Keratinocyte (primary cell): ENCODE measurements at regions not wholly inside any gene's neighbourhood (a gene's known extent, or its start where the extent isn't known, plus 50 kb on each side); places are given as distances from the start of the nearest gene placed in this dataset.

Source experiments
- EZH2 ChIP-seq: IDR thresholded peaks from one replicate; pipeline ENCODE4 v1.6.1; 2012; ENCODE audit warnings: inconsistent platforms, mild to moderate bottlenecking, low read length, moderate library complexity
- TF ChIP-seq, protein P1 (sequence below), 3 experiments: IDR thresholded peaks in 1 of 3; conservative IDR thresholded peaks in 1 of 3; optimal IDR thresholded peaks in 1 of 3; 2 replicates in 2 of 3; 3 replicates in 1 of 3; pipeline versions ENCODE3 to v1.5.1; 2011; ENCODE audit warnings: low read length in 3 of 3, mild to moderate bottlenecking in 3 of 3, moderate library complexity in 2 of 3, control low read depth in 1 of 3, inconsistent platforms in 1 of 3; ENCODE audit not compliant: insufficient read depth in 2 of 3; ENCODE audit errors: extremely low read depth in 1 of 3

- TF ChIP-seq, protein P1, sequence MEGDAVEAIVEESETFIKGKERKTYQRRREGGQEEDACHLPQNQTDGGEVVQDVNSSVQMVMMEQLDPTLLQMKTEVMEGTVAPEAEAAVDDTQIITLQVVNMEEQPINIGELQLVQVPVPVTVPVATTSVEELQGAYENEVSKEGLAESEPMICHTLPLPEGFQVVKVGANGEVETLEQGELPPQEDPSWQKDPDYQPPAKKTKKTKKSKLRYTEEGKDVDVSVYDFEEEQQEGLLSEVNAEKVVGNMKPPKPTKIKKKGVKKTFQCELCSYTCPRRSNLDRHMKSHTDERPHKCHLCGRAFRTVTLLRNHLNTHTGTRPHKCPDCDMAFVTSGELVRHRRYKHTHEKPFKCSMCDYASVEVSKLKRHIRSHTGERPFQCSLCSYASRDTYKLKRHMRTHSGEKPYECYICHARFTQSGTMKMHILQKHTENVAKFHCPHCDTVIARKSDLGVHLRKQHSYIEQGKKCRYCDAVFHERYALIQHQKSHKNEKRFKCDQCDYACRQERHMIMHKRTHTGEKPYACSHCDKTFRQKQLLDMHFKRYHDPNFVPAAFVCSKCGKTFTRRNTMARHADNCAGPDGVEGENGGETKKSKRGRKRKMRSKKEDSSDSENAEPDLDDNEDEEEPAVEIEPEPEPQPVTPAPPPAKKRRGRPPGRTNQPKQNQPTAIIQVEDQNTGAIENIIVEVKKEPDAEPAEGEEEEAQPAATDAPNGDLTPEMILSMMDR (optimal IDR thresholded peaks at IDR 0.05 in 1 of 3, IDR thresholded peaks at IDR 0.05 in 1 of 3, conservative IDR thresholded peaks at IDR 0.05 in 1 of 3; ENCODE audit: extremely low read depth in 1 of 3, insufficient read depth in 2 of 3, low read length in 3 of 3), result no peak
- no peak for TF ChIP-seq EZH2
These were observed 737.6 kb upstream of the CHRM3 start for GRCh38 chr1:238648751-238649150.
